HG03575 (cell line): ENCODE measurements at regions not wholly inside any gene's neighbourhood (a gene's known extent, or its start where the extent isn't known, plus 50 kb on each side); places are given as distances from the start of the nearest gene placed in this dataset.

Experiments used
- ATAC-seq: cut with Tn5 transposase; IDR thresholded peaks from one replicate; pipeline ENCODE4 v1.9.1; 2021; ENCODE audit not compliant: unreplicated experiment, insufficient number of reproducible peaks, low FRiP score; ENCODE audit errors: extremely low read depth

DNA sequence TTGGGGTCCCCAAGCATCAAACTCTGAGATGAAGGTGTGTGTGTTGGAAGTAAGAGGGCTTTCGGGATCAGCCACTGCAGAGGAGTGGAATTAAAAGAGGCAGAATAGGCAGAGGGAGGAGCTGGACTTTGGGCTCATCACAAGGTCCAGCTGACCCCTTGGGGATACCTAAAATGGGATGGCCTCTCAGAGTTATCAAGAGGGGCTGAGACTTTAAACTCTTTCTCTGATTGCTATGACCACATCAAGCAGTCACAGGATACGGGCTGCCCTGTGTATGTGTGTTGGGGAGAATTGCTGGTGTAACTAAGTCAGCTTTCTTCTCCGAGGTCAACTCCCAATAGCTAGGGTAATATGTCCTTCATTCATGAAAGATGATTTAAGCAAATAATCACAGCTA is 127.7 kb upstream of the SLC14A2 start:
- ATAC-seq, result no peak

DNA sequence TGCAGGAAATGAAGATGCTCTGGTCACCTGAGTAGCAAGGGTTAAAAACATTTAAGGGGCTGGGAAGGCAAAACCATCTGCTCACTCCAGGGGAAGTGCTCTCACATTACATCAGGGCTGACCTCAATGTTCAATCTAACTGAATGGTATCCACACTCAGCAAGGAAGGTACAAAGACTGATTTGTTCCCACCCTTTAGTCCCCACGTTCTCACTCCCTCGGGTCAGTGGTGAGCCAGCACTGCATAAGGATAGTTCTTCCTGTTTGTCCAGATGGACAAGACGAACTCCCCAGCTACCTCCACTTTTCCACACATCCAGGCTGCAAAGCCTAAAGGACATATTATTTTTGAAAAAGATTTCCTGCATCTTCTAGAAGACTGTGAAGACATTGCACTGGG is 126.6 kb upstream of the SLC14A2 start:
- no peak for ATAC-seq

DNA sequence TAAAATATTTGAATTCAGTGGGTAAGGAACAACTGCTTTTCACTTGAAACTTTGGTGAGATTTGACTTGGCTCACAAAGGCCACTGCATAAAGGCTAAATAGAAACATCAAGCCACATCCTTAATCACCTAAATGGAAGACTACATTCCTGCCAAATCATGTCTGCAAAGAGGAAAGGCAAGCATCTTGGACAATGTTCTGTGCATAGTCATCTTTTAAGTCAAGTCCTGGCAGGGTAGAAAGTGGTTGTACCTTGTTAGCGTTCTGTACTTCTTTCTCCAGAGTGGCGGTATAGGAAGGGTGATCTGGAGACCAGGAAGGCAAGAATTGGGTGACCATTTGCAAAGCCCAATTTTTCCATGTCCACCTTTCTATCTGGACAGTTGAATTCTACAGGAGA is 121.4 kb upstream of the SLC14A2 start:
- ATAC-seq, result no peak

DNA sequence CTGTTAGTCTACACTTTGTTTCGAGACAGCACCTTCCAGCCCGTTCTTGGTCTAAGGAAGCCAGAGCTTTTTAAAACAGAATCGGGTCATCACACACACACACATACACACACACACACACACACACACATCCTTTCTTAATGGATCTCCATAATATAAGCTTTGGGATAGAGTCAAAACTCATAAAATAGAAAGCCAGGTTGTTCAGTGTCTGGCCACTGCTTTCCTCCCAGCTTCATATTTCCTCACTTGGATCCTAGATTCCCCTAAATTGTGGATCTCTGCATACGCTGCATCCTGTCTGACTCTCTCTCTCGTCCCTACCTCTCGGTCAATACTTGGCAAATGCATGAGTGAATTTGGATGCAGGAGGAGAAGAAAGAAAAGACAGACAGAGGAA is 120.5 kb upstream of the SLC14A2 start:
- ATAC-seq, result no peak

DNA sequence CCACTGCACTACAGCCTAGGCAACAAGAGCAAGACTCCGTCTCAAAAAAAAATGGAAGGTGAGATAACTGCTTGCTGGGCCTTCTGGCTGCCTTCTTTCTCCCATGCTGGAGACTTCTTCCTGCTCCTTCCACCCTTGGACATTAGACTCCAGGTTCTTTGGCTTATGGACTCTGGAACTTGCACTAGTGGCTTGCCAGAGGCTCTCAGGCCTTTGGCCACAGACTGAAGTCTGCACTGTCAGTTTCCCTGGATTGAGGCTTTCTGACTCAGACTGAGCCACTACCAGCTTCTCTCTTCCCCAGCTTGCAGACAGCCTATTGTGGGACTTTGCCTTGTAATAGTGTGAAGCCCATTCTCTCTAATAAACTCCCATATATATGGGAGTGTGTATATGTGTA is 118.5 kb upstream of the SLC14A2 start:
- ATAC-seq, result no peak

DNA sequence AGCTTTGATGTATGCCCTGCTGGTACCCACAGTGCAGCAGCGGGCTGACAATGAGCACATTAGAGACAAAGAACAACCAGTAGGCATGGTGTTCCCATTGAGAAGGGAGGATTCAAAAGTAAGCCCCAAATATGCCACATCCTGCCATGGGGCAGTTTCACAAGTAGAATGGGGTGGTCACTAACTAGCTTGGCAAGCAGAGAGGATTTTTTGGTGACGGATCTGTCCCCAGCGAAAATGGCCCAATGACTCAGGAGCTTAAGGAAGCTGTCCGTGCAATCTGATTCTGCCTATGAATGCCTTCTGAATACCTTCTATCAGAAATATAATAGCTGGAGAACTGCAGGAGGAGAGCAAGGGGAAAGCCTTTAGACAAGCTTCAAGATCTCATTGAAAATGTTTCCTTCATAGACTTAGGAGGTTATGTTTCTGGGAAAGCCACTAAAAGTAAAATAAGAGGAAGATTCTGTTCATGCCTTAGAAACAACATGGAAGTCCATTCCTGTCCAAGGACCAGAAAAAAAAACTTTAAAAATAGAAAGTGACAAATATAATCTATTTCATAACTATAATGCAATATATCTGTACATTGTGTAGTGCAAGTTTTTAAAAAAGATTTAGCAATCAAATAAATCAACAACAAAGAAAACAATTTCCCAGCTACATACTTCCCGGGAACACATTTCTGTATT is 117.5 kb upstream of the SLC14A2 start:
- no peak for ATAC-seq

DNA sequence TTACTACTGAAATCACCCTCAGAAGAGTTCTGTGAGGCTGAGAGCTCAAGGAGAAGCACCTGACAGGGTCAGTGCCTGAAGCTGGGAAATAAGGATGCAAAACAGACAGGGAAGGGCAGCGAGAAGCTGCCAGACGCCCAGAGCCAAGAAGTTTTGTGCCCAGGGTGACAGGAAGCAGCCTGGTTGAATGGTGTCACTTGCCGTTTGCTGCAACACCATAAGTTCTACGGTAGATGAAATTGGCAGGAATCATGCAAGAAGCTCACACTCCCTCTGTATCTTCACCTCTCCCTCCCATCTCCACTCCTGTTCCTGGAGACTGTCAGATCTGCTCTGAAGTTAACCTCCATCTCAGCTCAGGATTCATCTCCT is 117.0 kb upstream of the SLC14A2 start:
- no peak for ATAC-seq

DNA sequence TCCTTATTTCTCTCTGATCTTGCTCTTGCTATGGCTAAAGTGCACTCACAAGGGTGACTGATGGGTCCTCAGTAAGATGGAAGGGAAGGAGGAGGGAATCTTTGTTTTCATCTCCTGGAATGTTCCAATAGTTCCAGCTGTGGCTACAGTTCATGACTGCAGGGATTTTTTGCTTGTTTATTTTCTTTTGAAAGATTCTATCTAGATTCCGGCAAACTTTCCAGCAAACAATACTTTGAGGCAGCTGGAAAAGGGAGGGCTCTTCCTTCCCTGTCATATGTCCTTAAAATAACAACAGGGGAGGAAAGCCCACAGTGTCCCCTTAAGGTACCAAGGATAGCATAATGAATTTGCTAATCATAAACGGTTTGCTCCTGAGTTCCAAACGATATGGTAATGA is 111.3 kb upstream of the SLC14A2 start:
- no peak for ATAC-seq

DNA sequence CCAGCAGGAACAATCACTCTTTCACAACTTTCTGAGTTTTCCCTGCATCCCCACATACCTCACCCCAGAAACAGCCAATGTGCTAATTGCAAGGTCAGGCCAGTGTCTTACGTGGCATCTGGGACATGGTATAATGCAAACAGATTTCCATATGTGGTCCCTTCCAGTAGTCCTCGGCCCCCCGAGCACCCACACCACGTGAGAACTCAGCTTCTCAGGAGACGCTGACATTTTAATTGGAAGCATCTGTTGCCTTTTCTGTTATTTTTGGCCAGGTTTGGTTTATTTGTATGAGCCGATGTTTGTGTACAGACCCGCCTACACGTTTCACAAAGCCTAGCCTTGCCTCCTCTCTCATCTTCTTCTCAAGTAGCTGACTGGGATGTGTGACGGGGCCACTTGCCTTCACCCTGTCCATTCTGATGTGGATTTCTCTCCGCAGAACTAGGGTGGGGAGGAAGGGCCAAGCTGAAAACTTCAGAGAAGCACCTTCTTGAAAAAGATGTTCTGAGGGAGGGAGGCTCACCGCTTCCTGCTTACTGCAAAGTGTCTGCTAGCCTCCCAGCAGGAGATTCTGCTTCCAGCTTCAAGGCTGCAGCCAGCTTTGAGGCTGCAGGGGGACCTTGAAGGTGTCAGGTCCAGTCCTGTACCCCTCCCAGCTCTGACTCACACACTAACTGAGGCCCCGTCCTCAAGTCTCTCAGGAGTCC is 109.6 kb upstream of the SLC14A2 start:
- ATAC-seq, result no peak

DNA sequence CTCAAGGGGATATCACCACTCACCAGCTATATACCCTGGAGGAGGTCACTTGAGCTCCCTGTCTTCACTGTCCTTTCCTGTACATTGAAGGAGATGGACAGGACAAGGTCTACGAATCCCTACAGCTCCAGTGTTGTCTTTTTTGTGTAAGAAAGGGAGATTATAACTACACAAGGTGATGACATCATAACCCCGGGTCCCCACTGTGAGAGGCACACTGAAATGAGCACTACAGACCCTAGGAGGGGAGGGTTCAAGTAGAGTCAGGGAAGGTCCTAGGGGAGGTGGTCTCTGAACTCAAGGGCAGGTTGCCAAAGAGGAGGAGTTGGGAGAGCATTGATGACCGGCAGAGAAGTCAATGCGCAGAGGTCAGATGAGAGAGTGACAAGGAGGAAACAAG is 108.3 kb upstream of the SLC14A2 start:
- no peak for ATAC-seq

DNA sequence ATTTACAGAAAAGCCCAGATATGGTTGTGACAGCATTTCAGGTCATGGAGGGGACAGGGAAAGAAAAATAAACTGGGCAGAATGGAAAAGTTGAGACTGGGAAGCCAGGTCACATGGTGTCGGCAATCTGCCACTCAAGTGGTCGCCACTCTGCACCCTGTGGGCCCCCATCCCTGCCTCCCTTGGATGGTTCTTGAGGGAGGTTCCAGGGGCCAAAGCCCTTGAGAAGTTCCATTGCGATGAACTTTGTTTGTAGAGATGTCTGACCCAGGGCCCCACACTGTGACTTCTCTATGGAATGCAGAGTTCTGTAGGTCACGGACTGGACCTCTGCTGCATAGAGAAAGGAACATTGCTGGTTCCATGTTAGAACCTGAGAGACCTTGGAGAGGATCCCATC is 105.7 kb upstream of the SLC14A2 start:
- no peak for ATAC-seq

DNA sequence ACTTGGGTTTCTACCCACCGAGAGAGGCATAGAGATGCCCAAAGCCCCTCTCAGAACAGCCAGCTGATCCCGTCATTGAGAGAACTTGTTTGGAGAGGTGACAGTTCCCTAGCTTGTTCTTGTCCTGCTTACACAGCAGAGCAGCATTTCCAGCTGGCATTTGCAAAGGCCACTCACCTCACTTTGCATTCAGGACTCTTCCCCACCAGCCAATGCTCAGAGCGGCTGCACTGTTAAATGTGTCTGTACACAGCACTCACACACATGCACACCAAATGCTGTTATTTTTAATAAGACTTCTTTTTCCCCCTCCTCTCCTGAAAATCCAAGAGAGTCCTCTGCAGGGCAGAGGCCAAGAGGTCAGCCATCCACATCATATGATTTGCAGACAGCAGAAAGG is 104.6 kb upstream of the SLC14A2 start:
- no peak for ATAC-seq

DNA sequence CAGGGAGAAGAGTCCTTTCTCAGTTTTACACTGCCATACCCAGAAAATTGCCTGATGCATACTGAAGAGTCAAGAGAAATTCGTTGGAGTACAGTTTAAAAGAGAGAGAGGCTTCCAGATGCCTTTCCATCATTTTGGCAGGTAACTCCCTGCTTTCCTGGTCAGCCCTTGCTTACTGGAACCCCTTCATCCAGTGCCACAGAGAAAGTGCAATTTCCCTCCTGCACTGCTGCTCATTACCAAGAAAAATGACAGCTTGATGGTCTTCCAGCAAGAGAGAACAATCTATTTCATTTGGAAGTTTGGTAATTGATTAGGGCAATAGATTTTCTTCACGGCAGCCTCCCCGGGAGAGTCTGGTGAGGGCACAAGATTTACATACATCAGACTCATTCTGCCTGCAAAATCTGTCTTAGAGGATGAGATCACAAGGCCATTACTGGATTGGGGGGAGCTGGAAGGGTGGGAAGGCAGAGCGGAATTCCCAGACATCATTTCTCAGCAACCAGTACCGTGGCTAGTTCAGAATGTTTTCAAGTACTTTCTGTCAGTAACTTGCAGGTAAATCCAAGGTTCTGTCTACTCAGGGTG is 102.8 kb upstream of the SLC14A2 start:
- no peak for ATAC-seq

DNA sequence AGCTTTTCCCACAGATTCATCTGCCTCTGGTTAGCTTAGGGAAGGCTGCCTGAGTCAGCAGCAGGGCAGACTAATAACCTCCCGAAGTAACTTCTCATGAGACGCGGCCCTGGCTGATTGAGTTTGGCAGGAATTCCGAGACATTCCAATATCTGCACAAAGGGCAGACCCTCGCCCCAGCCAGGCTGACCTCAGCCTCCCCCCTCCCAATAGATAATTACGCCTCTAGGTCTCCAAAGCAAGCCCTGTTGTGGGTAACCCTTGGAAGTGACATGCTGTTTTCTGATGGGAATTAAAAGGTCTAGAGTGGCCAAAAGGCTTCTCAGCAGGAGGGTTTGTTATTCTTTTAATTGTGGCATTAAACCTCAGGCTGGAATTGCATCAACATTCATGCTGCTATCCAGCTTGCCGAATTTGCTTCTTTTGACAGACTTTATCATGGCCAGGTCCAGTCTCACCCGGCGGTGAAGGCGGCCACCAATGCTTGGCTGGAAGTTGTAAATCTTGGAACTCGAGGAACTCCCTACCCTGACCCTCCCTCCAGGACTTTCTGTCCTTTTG is 98.0 kb upstream of the SLC14A2 start:
- ATAC-seq, result no peak

DNA sequence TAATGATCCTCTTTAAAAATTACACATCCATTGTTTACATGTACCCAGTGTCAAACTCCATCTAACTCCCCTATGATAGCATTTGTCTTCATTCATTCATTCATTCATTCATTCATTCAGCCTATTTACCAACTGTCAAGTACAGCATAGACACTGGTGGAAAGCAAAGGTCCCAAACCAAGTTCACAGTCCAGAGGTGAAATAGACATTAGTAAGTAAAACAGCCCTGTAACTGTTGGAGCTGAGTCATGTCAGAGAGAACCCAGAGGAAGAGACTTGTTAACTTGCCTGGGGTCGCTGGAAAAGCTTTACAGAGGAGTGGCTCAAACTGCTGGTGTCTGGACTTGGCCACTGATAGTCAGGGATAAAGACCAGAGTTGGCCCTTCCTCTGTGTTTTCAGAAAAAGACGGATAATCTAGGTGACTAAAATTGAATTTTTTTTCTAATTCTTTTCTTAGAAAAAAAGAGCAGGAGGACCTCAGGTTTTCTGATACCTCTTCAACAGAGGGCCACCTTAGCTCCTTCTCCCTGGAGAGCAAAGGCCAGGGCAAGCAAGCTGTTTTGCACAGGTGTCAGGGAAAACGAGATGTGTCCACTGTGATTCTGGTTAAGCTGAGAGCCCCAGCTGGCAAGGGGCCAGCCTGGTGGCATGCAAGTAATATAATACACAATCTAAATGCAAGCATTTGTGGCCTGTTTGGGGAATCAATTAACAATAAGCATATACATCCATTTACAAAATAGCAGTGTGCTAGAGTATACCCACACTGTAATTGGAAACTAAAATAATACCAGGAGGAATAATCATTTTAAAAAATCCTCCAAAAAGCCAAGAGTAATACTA is 96.7 kb upstream of the SLC14A2 start:
- ATAC-seq, result no peak

DNA sequence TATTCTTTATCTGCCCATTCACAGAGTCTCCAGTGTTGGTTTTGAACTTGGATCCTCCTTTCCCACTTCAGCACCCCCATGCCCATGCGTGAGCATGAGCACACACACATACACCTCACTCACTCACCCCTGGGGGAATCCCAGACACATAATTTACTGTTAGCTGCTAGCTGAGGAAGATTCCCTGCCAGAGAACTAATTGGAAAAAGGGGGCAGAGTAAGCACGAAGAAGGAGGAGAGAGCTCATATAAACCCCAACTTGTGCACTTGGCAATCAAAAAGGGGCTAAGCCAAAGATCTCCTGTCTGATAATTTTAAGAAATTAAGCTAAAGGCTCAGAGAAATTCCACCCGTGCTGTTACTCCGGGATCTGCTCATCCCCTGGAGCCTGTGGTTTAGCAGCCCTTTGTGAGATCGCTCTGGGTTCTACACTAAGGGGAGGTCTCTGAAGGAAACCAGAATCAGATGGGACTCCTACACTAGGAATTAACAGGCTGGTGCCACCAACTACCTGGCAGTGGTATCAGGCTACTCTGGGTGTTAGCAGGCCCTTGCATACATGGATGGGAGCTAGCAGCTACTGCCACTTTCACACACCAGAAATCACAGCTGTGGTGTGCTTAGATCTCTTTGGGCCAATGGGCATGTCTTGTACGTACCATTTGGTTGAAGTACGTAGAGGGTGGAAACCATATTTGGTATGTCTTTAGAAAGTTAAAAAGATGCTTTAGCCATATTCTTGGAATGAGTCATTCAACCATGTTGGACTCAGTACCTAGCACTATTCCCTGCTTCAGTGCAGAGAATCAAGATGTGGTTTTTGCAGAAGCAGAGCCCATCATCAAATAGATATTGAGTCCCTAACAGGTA is 95.6 kb upstream of the SLC14A2 start:
- ATAC-seq, result no peak

DNA sequence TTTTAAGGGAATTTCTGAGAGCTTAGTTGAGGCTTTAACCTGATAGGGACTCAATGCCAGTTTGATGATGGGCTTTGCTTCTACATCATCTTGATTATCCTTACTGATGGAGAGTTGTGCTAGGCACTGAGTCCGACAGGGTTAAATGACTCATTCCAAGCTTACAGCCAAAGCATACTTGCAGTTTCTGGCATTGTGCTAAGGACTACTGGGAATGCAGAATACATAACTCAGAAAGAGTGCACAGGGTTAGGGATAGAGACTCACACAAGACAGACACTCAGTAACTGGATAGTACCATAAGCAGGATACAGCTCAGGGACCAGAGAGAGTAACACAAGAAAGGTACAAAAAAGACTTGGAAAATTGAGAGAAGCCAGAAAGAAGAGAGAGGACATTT is 94.1 kb upstream of the SLC14A2 start:
- ATAC-seq, result no peak

DNA sequence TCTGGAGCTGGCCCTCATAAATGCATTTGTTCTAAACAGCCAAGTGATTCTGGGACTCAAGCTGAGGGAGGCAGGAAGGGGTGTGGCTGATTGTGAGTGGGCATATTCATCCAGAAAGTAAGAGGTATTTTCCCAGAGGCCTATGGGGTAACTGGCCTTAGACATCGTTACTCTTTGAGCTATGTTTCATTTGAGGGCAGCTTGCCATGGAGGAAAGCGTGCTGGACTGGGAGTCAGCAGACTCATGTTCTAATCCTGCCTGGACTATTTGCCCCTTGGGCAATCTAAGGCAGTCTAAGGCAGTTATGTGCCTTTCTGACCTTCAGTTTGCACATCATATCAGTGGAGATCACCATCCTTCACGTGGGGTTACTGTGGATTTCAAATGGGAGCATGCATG is 93.5 kb upstream of the SLC14A2 start:
- ATAC-seq, result no peak

DNA sequence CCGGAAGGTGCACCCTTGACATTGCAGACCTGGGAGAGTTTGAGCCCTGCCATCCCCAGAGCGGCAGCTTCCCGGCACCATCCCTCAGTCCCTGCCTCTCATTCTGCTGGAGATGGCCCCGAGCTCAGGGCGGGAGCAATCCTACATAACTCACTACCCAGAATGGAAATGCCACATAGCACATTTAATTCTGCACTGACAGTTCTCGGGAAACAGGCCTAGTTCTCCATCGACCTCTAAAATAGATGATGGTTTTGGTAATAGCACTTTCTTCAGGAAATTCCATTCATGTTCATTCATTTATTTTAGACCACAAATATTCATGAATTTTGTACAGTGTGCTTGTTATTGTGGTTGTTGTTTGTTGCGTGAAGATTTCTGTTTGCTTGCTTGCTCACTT is 92.9 kb upstream of the SLC14A2 start:
- no peak for ATAC-seq
